Neural cell (in vitro differentiated cells): ENCODE measurements at regions not wholly inside any gene's neighbourhood (a gene's known extent, or its start where the extent isn't known, plus 50 kb on each side); places are given as distances from the start of the nearest gene placed in this dataset.

ENCODE experiments used
- H2AFZ ChIP-seq: fragments of 200-600, 300-800 bp; sonication (generic), shearing (Covaris generic); 2 replicates; pipeline ENCODE4 v1.6.0; 2014; ENCODE audit warnings: low read depth, mild to moderate bottlenecking, antibody characterized with exemption, low read length, moderate library complexity
- H3F3A ChIP-seq: fragments of 200-600 bp; shearing (Covaris generic); 2 replicates; pipeline ENCODE4 v1.6.1; 2016; ENCODE audit warnings: mild to moderate bottlenecking, moderate library complexity, mixed read lengths, antibody characterized with exemption, low read length; ENCODE audit not compliant: insufficient read depth, poor library complexity, severe bottlenecking
- H3K27ac ChIP-seq: fragments of 200-600, 300-800 bp; sonication (generic), shearing (Covaris generic); 2 replicates; pipeline ENCODE4 v1.5.1; 2014; ENCODE audit warnings: mild to moderate bottlenecking, low read length, moderate library complexity
- H3K27me3 ChIP-seq: fragments of 300-800, 200-600 bp; sonication (generic), shearing (Covaris generic); 2 replicates; pipeline ENCODE4 v1.6.0; 2014; ENCODE audit warnings: mild to moderate bottlenecking, low read depth, low read length, moderate library complexity; ENCODE audit not compliant: insufficient read depth
- H3K36me3 ChIP-seq: fragments of 300-800, 200-600 bp; sonication (generic), shearing (Covaris generic); 2 replicates; pipeline ENCODE4 v1.5.1; 2014; ENCODE audit warnings: mild to moderate bottlenecking, antibody characterized with exemption, low read length, moderate library complexity; ENCODE audit not compliant: insufficient read depth
- H3K4me2 ChIP-seq: fragments of 300-800, 200-600 bp; sonication (generic), shearing (Covaris generic); 2 replicates; pipeline ENCODE4 v1.6.0; 2014; ENCODE audit warnings: mild to moderate bottlenecking, low read length
- H3K4me3 ChIP-seq: fragments of 300-800, 200-600 bp; sonication (generic), shearing (Covaris generic); 2 replicates; pipeline ENCODE4 v1.5.1; 2014; ENCODE audit warnings: mild to moderate bottlenecking, low read length, moderate library complexity
- H3K79me2 ChIP-seq: fragments of 200-600 bp; shearing (Covaris generic); replicated peaks from 2 replicates; pipeline ENCODE4 v1.6.0; 2014; ENCODE audit warnings: mild to moderate bottlenecking, low read length, moderate library complexity; ENCODE audit not compliant: insufficient read depth
- H3K9ac ChIP-seq: fragments of 300-800, 200-600 bp; sonication (generic), shearing (Covaris generic); 2 replicates; pipeline ENCODE4 v1.6.1; 2016; ENCODE audit warnings: mild to moderate bottlenecking, low read length, mixed read lengths
- H3K9me2 ChIP-seq: fragments of 200-600 bp; shearing (Covaris generic); 2 replicates; pipeline ENCODE4 v1.6.1; 2016; ENCODE audit warnings: mild to moderate bottlenecking, low read length, mixed read lengths; ENCODE audit not compliant: insufficient read depth
- H3K9me3 ChIP-seq: fragments of 200-600, 300-800 bp; sonication (generic), shearing (Covaris generic); 2 replicates; pipeline ENCODE4 v1.6.1; 2016; ENCODE audit warnings: mild to moderate bottlenecking, mixed run types, low read length, moderate library complexity, mixed read lengths
- H4K20me1 ChIP-seq: fragments of 200-600 bp; shearing (Covaris generic); 2 replicates; pipeline ENCODE4 v1.6.1; 2016; ENCODE audit warnings: mild to moderate bottlenecking, mixed run types; ENCODE audit not compliant: insufficient read depth
- EP300 ChIP-seq: fragments of 450-650 bp; conservative IDR thresholded peaks from 2 replicates; pipeline ENCODE4 v1.6.1; 2014; ENCODE audit warnings: antibody characterized with exemption, mild to moderate bottlenecking, moderate library complexity; ENCODE audit not compliant: poor library complexity, severe bottlenecking
- EZH2 ChIP-seq: fragments of 200-600, 300-800 bp; shearing (Covaris generic), sonication (generic); IDR thresholded peaks from 2 replicates; pipeline ENCODE4 v1.6.1; 2014; ENCODE audit warnings: antibody characterized with exemption, low read length, borderline replicate concordance, mild to moderate bottlenecking; ENCODE audit not compliant: insufficient read depth, poor library complexity, severe bottlenecking
- MXI1 ChIP-seq: fragments of 450-650 bp; conservative IDR thresholded peaks from 2 replicates; pipeline ENCODE4 v1.6.1; 2014; ENCODE audit warnings: antibody characterized with exemption, mild to moderate bottlenecking; ENCODE audit not compliant: poor library complexity, severe bottlenecking
- POLR2AphosphoS5 ChIP-seq: IDR thresholded peaks from 2 replicates; pipeline ENCODE4 v1.6.1; 2012
- RAD21 ChIP-seq: fragments of 450-650 bp; conservative IDR thresholded peaks from 2 replicates; pipeline ENCODE4 v1.6.1; 2014; ENCODE audit warnings: antibody characterized with exemption, mild to moderate bottlenecking, moderate library complexity
- SMC3 ChIP-seq: fragments of 450-650 bp; conservative IDR thresholded peaks from 2 replicates; pipeline ENCODE4 v1.6.1; 2014; ENCODE audit warnings: antibody characterized with exemption, mild to moderate bottlenecking, moderate library complexity; ENCODE audit not compliant: poor library complexity
- TAF1 ChIP-seq: IDR thresholded peaks from 2 replicates; pipeline ENCODE4 v1.6.1; 2012; ENCODE audit warnings: low read depth
- TF ChIP-seq, protein P1 (sequence below): fragments of 450-650 bp; IDR thresholded peaks from 2 replicates; pipeline ENCODE4 v1.5.1; 2014; ENCODE audit warnings: antibody characterized with exemption, mild to moderate bottlenecking, moderate library complexity; ENCODE audit not compliant: poor library complexity, severe bottlenecking
- TF ChIP-seq, protein P2 (sequence below): IDR thresholded peaks from 2 replicates; pipeline ENCODE4 v1.6.1; 2012; ENCODE audit warnings: borderline replicate concordance

DNA sequence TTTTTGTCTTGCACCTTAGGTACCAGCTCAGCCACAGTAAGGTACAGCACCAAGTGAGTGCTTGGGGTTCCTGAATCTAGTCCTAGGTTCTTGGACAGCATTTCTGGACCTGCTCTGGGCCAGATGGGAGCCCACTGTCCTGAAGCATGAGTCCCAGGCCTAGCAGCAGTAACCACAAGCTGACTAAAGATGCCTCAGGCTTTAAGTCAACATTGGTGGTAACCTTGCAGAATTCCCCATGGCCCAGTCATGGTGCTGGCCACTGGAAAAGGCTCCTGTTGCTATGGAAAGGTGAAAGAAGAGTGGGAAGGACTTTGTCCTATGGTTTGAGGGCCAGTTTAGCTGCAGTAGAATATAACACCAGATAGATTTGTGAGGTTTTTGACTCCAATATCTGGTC, 86.9 kb upstream of the CLEC14A start:
- no peaks in the 10 kb centered on the region for H3F3A ChIP-seq
- H3K9ac ChIP-seq = no peak overlapping the region
- H3K36me3 ChIP-seq = no peaks in the 10 kb centered on the region
- no peaks in the 10 kb centered on the region for H3K9me3 ChIP-seq
- no peaks in the 10 kb centered on the region for H3K27me3 ChIP-seq
- no peaks in the 10 kb centered on the region for H3K9me2 ChIP-seq
- H3K27ac ChIP-seq = no peak overlapping the region
- TF ChIP-seq, protein P1, sequence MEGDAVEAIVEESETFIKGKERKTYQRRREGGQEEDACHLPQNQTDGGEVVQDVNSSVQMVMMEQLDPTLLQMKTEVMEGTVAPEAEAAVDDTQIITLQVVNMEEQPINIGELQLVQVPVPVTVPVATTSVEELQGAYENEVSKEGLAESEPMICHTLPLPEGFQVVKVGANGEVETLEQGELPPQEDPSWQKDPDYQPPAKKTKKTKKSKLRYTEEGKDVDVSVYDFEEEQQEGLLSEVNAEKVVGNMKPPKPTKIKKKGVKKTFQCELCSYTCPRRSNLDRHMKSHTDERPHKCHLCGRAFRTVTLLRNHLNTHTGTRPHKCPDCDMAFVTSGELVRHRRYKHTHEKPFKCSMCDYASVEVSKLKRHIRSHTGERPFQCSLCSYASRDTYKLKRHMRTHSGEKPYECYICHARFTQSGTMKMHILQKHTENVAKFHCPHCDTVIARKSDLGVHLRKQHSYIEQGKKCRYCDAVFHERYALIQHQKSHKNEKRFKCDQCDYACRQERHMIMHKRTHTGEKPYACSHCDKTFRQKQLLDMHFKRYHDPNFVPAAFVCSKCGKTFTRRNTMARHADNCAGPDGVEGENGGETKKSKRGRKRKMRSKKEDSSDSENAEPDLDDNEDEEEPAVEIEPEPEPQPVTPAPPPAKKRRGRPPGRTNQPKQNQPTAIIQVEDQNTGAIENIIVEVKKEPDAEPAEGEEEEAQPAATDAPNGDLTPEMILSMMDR = no peak
- TF ChIP-seq EZH2 = no peak
- TF ChIP-seq SMC3 = no peak
- TF ChIP-seq MXI1 = no peak
- no peak for TF ChIP-seq RAD21
- TF ChIP-seq EP300 = no peak
- TF ChIP-seq POLR2AphosphoS5 = no peak
- TF ChIP-seq, protein P2, sequence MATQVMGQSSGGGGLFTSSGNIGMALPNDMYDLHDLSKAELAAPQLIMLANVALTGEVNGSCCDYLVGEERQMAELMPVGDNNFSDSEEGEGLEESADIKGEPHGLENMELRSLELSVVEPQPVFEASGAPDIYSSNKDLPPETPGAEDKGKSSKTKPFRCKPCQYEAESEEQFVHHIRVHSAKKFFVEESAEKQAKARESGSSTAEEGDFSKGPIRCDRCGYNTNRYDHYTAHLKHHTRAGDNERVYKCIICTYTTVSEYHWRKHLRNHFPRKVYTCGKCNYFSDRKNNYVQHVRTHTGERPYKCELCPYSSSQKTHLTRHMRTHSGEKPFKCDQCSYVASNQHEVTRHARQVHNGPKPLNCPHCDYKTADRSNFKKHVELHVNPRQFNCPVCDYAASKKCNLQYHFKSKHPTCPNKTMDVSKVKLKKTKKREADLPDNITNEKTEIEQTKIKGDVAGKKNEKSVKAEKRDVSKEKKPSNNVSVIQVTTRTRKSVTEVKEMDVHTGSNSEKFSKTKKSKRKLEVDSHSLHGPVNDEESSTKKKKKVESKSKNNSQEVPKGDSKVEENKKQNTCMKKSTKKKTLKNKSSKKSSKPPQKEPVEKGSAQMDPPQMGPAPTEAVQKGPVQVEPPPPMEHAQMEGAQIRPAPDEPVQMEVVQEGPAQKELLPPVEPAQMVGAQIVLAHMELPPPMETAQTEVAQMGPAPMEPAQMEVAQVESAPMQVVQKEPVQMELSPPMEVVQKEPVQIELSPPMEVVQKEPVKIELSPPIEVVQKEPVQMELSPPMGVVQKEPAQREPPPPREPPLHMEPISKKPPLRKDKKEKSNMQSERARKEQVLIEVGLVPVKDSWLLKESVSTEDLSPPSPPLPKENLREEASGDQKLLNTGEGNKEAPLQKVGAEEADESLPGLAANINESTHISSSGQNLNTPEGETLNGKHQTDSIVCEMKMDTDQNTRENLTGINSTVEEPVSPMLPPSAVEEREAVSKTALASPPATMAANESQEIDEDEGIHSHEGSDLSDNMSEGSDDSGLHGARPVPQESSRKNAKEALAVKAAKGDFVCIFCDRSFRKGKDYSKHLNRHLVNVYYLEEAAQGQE = no peak
- TF ChIP-seq TAF1 = no peak
- no peak overlapping the region for H3K4me2 ChIP-seq
- H4K20me1 ChIP-seq = no peaks in the 10 kb centered on the region
- no peaks in the 10 kb centered on the region for H3K79me2 ChIP-seq
- H3K4me3 ChIP-seq = no peak overlapping the region
- H2AFZ ChIP-seq = no peak overlapping the region

DNA sequence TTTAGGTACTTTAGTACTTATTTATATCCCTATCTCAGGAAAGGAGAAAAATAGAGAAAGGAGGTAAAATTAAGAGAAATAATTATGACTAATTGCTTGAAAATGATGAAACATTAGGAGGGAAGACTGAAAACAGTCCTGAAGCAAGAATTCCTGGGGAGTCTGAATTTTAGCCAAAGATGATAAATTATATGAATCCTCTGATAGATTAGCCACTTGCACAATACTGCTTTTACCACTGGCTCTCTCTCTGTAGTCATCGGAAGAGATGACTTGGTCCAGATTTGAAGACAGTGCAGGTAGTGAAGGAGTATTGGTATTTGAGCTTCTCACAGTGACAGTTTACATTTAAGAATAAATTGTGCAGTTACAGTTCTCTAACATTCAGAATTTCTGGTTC, 83.8 kb upstream of the CLEC14A start:
- no peaks in the 10 kb centered on the region for H3K9me2 ChIP-seq
- H2AFZ ChIP-seq = no peak overlapping the region
- H3K9ac ChIP-seq = no peak overlapping the region
- H3K4me3 ChIP-seq = no peak overlapping the region
- H3K27me3 ChIP-seq = no peaks in the 10 kb centered on the region
- no peak overlapping the region for H3K4me2 ChIP-seq
- H3F3A ChIP-seq = no peaks in the 10 kb centered on the region
- H3K36me3 ChIP-seq = no peaks in the 10 kb centered on the region
- no peaks in the 10 kb centered on the region for H3K79me2 ChIP-seq
- no peak overlapping the region for H3K27ac ChIP-seq
- no peaks in the 10 kb centered on the region for H4K20me1 ChIP-seq
- H3K9me3 ChIP-seq = no peaks in the 10 kb centered on the region
- TF ChIP-seq RAD21 (no peak), MXI1 (no peak), EZH2 (no peak), SMC3 (no peak), TAF1 (no peak), POLR2AphosphoS5 (no peak), EP300 (no peak)
- TF ChIP-seq, protein P2 = no peak
- TF ChIP-seq, protein P1 = no peak
